HG02798 (cell line): ENCODE measurements at regions not wholly inside any gene's neighbourhood (a gene's known extent, or its start where the extent isn't known, plus 50 kb on each side); places are given as distances from the start of the nearest gene placed in this dataset.
A peak's percentile ranks its signal among the peaks of the same experiment; 100 is the strongest.
"Not testable (repeated sequence)": the region's sequence is repeated elsewhere in the genome, so short reads cannot be mapped to it uniquely, and the experiment has no call there.

Experiments used
- ATAC-seq: cut with Tn5 transposase; IDR thresholded peaks from one replicate; pipeline ENCODE4 v1.9.1; 2021; ENCODE audit warnings: mild to moderate bottlenecking; ENCODE audit not compliant: unreplicated experiment, poor library complexity

DNA sequence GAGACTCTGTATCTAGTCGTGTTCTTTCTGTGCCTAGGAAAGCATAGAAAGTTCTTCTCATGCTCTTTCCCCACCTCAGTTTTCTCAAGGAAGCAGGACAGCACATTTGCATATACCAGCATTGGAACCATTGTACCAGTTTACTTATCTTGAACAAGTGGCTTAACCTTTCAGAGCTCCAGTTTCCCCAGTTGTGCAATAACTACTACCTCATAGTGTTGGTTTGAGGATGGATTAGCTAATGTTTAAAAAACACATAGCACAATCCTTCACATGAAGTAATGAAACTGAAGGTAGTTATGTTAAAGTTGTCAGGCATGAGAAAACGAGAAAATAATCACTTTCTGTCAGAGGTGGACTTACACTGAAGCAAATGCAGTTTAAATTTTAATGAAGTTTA, 92.2 kb upstream of the H2AZ1 start:
- ATAC-seq: no peak

DNA sequence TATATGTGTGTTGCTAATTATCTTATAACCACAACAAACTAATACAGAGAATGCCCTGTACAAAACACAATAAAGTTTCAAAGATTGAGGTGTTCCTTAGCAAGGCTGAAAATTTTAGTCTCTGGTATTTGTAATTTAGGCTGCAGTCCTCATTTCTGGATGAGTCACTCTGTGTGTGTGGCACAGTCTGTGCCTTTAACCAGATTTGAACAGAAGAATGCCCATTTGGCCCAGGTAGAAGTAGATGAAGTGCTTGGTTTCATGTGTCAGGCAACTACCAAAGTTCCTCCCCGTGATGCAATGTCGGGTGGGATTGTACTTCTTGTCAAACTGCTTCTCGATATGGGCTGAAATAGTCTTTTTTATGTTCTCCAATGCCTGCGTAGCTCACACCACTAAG, 91.6 kb upstream of the H2AZ1 start:
- no peak for ATAC-seq

DNA sequence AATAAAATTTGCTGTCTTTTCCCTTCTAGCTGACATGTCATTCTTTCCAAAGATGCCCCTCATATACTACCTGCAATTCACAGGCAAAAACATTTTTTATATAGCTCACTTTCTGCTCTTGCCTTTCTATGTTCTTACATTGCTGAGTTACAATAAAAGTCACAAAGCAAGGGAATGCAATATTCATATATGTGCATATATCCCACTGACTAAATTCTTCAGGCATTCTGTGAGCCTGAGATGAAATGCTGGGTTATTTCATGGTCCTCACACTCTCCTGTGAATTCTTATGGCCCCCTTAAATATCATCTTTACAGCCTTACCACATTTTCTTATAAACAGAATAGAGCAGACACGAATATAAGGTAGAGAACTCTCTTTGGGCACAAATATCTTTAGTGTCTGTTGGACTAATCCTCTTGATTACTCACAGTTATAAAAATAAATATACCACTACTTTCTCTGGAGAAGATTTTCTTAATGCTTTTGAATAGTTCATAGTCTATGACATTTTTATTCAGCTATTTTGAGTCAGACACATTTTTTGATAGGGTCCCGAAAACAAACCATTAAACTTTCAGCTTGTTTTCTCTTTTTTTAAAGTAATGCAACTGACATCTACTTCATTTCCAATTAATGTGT, 84.1 kb upstream of the H2AZ1 start:
- no peak for ATAC-seq

DNA sequence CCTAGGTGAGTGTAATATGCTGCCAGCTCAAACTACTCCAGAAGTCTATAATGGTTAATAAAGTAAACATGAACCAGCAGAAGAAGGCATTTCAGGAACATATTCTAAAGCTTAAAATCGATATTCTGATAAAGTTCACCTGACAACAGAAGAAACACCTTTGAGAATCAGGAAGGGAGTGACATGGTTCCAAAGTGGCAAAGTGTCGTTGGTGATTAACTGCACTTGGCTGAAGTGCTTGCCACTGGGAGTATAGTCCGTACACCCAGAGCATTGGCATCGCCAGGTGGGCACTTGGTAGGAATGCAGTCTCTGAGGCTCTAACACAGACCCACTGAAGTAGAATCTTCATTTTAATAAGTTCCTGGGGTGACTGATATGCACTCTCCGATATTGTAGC, 76.0 kb upstream of the H2AZ1 start:
- ATAC-seq: no peak

DNA sequence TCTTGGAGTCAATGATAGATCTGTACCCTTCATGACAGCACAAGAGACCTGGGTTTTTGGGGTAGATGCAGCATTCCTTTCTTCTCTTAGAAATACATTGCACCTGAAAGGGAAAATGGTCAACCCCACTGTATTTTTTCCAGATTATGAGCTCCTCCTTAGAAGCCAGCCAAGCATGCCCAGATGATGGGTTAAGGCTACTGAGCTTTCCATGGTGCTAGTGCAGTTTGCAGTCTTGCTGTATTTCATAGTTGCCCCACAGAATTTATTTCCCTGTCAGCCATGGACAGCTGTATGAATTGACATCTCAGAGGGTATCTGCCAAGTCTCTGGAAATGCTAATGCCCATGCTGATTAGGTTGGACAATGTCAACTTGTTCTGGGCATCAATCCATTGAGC, 73.7 kb upstream of the H2AZ1 start:
- ATAC-seq: no peak

DNA sequence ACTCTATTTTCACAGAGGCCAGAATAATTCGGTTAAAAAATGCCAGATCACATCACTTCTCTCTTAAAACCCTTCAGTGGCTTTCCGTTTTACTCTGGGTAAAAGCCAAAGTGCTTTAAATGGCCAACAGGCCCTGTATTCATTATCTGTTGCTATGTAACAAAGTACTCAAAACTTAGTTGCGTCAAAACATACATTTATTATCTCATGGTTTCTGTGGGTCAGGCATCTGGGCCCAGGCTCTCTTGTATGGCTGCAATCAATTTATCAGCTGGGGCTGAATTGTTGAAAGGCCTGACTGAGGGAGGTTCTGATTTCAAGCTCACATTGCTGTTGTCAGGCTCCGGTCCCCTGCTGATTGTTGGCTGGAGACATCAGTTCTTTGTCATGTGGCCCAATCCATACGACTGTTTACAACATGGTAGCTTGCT, 72.7 kb upstream of the H2AZ1 start:
- no peak for ATAC-seq

DNA sequence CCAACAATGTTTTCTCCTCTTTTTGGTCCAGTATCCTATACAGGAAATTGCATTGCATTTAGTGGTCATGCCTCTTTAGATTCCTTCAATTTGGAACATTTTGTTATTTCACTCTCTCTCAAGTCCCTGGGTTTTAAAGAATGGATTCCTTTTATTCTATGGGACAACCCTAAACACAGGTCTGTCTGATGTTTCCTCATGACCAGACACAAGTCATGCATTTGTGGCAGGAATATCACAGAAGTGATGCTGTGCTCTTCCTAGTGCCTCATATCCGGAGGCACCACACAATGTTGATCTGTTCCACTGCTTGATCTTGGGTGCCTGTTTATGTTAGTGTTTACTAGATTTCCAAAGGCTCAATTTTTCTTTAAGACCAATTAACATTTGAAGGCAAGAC, 69.7 kb upstream of the H2AZ1 start:
- ATAC-seq: no peak

DNA sequence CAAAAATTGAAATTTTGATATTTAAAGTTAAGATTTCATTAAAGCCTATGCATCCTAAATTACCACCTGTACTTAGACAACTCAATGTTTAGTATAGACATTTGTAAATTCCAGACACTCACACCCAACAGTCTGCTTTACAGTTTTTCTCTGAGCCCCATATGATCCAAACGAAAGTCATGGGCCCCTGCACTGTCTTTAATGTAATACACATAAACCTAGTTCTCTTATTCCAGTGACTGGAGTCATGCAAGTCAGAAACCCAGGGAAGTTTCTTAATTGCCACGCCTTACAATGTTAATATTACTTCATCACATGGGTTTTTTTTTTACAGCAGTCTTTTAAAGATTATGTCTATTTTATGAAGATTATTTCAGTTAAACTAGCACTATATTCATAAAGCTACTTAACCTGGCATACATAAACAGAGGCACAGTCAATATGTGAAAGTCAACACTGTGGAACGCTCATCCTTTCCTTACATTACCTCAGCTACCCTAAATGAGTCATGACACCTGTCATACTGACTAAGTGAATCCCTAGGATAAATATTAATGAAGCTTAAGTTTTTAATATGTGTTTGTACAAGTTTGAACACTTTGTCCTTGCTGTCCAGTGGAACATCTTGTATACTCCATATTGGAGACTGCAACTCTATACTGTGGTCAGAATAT, 67.7 kb upstream of the H2AZ1 start:
- peak; percentile 51 for ATAC-seq

DNA sequence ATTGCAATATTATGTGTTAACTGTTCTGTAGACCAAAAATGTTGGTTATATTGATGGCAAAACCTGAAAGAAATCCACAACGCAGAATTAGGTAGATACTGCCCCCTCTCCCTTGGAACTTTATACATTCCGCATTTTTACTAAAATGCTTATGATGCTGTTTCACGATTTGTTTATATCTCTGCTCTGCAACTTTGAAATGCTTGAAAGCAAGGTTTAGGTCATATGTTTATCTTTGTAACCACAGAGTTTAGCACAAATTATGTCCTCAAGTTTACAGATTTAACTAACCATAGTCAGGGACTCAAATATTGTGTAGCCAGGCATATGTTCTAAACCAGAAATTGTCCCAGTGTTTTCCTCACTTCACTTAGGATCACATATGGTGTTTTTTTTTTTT, 66.1 kb upstream of the H2AZ1 start:
- no peak for ATAC-seq

DNA sequence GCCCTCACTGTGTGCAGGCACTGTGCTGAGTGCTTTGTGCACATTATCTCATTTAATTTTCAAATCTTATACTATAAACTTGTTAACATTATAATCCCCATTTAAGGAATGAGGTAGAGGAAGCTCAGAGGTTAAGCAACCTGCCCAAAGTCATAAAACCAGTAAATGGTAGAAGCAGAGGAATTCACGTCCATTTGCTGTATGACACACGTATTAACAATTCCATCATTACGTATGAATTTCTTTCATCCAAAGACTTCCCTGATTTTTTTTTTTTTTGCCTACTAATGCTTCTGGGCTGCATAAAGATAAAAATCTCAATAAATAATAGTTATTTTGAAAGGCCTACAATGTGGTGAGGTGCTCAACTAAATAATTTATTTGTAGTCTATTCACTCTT, 64.5 kb upstream of the H2AZ1 start:
- ATAC-seq: no peak

DNA sequence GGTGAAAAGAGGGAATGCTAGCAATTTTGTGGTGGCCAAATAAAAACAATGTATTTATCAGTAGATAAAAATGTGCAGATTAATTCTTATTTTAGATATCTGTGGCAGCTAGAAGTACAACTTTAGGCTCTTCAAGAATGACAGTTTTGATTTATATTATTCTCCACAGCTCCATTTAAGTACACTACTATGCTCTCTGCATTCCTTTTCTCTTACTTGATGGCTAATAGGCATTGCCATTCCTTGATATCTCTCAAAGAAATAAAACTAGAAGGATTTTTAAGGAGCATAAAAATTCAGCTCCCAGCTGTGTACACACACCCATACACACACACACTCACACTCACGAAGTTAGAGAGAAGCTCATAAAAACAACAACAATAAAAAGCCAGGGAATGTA, 59.4 kb upstream of the H2AZ1 start:
- no peak for ATAC-seq

DNA sequence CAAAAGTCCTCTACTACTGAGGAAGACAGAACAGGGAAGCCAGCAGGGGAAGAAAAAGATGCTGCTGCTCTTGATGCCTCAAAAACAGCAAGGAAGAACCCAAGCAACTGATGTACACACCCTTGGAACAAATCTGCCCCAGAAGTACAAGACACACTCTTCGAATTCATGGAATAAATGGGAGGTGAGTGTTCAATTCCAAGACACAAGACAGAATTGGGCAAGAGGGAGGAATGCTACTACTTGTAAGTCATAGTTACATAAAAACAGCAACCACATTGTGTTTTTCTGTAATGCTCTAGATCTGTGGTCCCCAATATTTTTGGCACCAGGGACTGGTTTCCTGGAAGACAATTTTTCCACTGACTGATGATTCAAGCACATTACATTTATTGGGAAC, 58.0 kb upstream of the H2AZ1 start:
- ATAC-seq: no peak

DNA sequence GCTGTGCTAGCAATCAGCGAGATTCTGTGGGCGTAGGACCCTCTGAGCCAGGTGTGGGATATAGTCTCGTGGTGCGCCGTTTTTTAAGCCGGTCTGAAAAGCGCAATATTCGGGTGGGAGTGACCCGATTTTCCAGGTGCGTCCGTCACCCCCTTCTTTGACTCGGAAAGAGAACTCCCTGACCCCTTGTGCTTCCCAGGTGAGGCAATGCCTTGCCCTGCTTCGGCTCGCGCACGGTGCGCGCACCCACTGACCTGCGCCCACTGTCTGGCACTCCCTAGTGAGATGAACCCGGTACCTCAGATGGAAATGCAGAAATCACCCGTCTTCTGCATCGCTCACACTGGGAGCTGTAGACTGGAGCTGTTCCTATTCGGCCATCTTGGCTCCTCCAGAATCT, 56.1 kb upstream of the H2AZ1 start:
- ATAC-seq: not testable (repeated sequence)
